ENCODE measurements at regions not wholly inside any gene's neighbourhood (a gene's known extent, or its start where the extent isn't known, plus 50 kb on each side); places are given as distances from the start of the nearest gene placed in this dataset.

DNA sequence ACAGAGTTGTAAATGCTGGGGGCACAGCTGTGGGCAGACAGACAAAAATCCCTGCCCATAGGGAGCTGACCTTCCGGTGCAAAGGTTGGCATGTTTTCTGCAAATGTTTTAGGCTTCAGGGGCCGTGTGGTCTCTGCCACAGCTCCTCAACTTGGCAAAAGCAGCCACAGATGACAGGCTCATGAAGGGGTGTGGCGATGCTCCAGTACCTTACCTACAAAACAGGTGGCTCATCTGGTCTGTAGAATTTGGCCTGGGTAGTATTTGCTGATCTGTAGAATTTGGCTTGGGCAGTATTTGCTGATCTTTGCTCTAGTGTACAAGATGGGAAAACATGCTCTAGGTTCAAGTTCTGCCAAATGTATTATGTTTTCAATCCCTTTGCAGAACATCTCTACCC, 283.9 kb downstream of the GADD45G start:
- no peak for DNase-seq (ENCODE audit: low spot score)
- H3K4me1 ChIP-seq (ENCODE audit: insufficient read depth, low read length, poor library complexity, severe bottlenecking): no peaks in the 10 kb centered on the region
- H3K9me3 ChIP-seq (ENCODE audit: low read depth, low read length, poor library complexity, severe bottlenecking): no peaks in the 10 kb centered on the region
- intact Hi-C loops (cut with micrococcal nuclease; ENCODE audit: unreplicated experiment): no loop called here
- H3K27me3 ChIP-seq (replicated peaks; ENCODE audit: insufficient read depth, low read depth, low read length, poor library complexity): no peaks in the 10 kb centered on the region
- H3K4me3 ChIP-seq (ENCODE audit: low read depth, low read length, poor library complexity, severe bottlenecking): no peak overlapping the region
- POLR2A ChIA-PET (ENCODE audit: low non-redundant PET): no interaction called here
- CTCF ChIA-PET: no interaction called here
- H3K36me3 ChIP-seq (ENCODE audit: insufficient read depth, low read length, poor library complexity, severe bottlenecking): no peaks in the 10 kb centered on the region
- no peak overlapping the region for H3K27ac ChIP-seq (ENCODE audit: low read depth, low read length, poor library complexity, severe bottlenecking)
- no peak for TF ChIP-seq EZH2 (IDR thresholded peaks at IDR 0.05; ENCODE audit: borderline replicate concordance, low read depth, low read length, poor library complexity, severe bottlenecking)
- TF ChIP-seq, protein P1, sequence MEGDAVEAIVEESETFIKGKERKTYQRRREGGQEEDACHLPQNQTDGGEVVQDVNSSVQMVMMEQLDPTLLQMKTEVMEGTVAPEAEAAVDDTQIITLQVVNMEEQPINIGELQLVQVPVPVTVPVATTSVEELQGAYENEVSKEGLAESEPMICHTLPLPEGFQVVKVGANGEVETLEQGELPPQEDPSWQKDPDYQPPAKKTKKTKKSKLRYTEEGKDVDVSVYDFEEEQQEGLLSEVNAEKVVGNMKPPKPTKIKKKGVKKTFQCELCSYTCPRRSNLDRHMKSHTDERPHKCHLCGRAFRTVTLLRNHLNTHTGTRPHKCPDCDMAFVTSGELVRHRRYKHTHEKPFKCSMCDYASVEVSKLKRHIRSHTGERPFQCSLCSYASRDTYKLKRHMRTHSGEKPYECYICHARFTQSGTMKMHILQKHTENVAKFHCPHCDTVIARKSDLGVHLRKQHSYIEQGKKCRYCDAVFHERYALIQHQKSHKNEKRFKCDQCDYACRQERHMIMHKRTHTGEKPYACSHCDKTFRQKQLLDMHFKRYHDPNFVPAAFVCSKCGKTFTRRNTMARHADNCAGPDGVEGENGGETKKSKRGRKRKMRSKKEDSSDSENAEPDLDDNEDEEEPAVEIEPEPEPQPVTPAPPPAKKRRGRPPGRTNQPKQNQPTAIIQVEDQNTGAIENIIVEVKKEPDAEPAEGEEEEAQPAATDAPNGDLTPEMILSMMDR (conservative IDR thresholded peaks at IDR 0.05; ENCODE audit: low read depth, low read length): no peak
- BruUV-seq (replicated peaks): no TSS peak

DNA sequence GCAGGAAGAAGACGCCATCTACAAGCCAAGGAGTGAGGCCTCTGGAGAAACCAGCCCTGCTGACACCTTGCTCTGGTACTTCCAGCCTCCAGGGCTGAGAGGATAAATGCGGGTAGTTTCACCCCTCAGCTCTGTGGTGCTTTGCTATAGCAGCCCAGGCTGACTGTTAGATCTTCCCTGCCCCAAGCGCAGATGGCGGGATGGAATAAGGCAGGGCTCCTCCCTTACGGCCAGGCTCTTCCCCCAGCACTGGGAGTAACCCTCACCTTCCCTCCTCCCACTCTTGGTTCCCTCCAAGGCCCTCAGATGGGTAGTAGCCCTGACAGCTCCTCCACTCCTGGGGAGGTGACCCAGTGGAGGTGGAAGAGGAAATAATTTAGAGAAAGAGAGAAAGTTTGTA, 285.1 kb downstream of the GADD45G start:
- H3K27ac ChIP-seq (ENCODE audit: low read depth, low read length, poor library complexity, severe bottlenecking): no peak overlapping the region
- intact Hi-C loops (cut with micrococcal nuclease; ENCODE audit: unreplicated experiment): no loop called here

DNA sequence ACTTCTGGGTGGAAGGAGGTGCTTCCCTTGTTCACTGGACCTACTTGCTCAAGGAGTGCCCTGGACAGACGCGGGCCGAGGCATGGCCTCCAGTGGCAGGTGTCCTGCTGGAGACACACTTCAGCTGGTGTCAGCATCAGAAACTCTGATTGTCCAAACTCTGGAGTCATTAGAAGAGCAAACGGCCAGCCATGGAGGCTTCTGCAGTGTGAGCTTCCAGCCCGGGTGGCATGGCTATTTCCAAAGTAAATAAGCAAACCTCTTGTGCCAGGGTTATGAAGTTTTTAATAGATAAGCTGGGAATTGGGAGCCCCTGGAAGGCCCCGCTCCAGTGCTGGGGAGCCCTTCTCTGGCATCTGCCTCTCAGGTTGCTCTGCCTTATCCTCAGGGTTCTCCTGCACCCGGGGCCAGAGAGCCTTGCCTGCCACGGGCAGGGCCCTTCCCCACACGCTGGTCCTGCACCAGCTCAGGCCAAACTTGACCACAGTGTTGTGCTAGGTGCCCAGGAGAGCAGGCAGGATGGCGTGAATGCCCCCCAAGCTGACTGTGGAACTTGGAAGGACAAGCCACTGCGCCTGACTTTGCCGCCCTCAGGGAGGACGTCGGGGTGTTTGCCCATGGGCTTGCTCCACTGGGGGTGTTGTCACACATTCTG, 285.6 kb downstream of the GADD45G start:
- no peaks in the 10 kb centered on the region for H3K4me1 ChIP-seq (ENCODE audit: insufficient read depth, low read length, poor library complexity, severe bottlenecking)
- H3K27me3 ChIP-seq (replicated peaks; ENCODE audit: insufficient read depth, low read depth, low read length, poor library complexity): no peaks in the 10 kb centered on the region
- POLR2A ChIA-PET (ENCODE audit: low non-redundant PET): no interaction called here
- intact Hi-C loops (cut with micrococcal nuclease; ENCODE audit: unreplicated experiment): no loop called here
- CTCF ChIA-PET: no interaction called here
- TF ChIP-seq, protein P1 (conservative IDR thresholded peaks at IDR 0.05; ENCODE audit: low read depth, low read length): no peak
- TF ChIP-seq EZH2 (IDR thresholded peaks at IDR 0.05; ENCODE audit: borderline replicate concordance, low read depth, low read length, poor library complexity, severe bottlenecking): no peak
- BruUV-seq (replicated peaks): no TSS peak
- DNase-seq (ENCODE audit: low spot score): no peak
- H3K9me3 ChIP-seq (ENCODE audit: low read depth, low read length, poor library complexity, severe bottlenecking): no peaks in the 10 kb centered on the region
- no peak overlapping the region for H3K4me3 ChIP-seq (ENCODE audit: low read depth, low read length, poor library complexity, severe bottlenecking)
- no peaks in the 10 kb centered on the region for H3K36me3 ChIP-seq (ENCODE audit: insufficient read depth, low read length, poor library complexity, severe bottlenecking)
- no peak overlapping the region for H3K27ac ChIP-seq (ENCODE audit: low read depth, low read length, poor library complexity, severe bottlenecking)

More for the DNA sequence above, 285.1 kb downstream of the GADD45G start:
- BruUV-seq (replicated peaks): no TSS peak
- no peaks in the 10 kb centered on the region for H3K27me3 ChIP-seq (replicated peaks; ENCODE audit: insufficient read depth, low read depth, low read length, poor library complexity)
- POLR2A ChIA-PET (ENCODE audit: low non-redundant PET): no interaction called here
- H3K4me3 ChIP-seq (ENCODE audit: low read depth, low read length, poor library complexity, severe bottlenecking): no peak overlapping the region
- CTCF ChIA-PET: no interaction called here
- H3K9me3 ChIP-seq (ENCODE audit: low read depth, low read length, poor library complexity, severe bottlenecking): no peaks in the 10 kb centered on the region
- no peaks in the 10 kb centered on the region for H3K36me3 ChIP-seq (ENCODE audit: insufficient read depth, low read length, poor library complexity, severe bottlenecking)
- H3K4me1 ChIP-seq (ENCODE audit: insufficient read depth, low read length, poor library complexity, severe bottlenecking): no peaks in the 10 kb centered on the region
- no peak for DNase-seq (ENCODE audit: low spot score)
- TF ChIP-seq, protein P1 (conservative IDR thresholded peaks at IDR 0.05; ENCODE audit: low read depth, low read length): no peak
- TF ChIP-seq EZH2 (IDR thresholded peaks at IDR 0.05; ENCODE audit: borderline replicate concordance, low read depth, low read length, poor library complexity, severe bottlenecking): no peak
